ENCODE measurements at regions not wholly inside any gene's neighbourhood (a gene's known extent, or its start where the extent isn't known, plus 50 kb on each side); places are given as distances from the start of the nearest gene placed in this dataset.

- H3K4me1 ChIP-seq: no peaks in the 10 kb centered on the region
- no peak for DNase-seq
- H3K9me3 ChIP-seq: no peaks in the 10 kb centered on the region
- no peak for TF ChIP-seq CTCF (IDR thresholded peaks at IDR 0.05; ENCODE audit: low read depth, low read length)
- H3K36me3 ChIP-seq: no peaks in the 10 kb centered on the region
- H3K4me3 ChIP-seq (ENCODE audit: low read depth, low read length): no peak overlapping the region
- no peaks in the 10 kb centered on the region for H3K27me3 ChIP-seq
These were observed 52.7 kb upstream of the SERBP1 start for GRCh38 chr1:67482733-67483482.

GRCh38 chr1:67484492-67484891 lies 54.3 kb upstream of the SERBP1 start:
- no peak overlapping the region for H3K4me3 ChIP-seq (ENCODE audit: low read depth, low read length)
- H3K4me1 ChIP-seq: no peaks in the 10 kb centered on the region
- H3K36me3 ChIP-seq: no peaks in the 10 kb centered on the region
- DNase-seq: no peak
- H3K9me3 ChIP-seq: no peaks in the 10 kb centered on the region
- H3K27me3 ChIP-seq: no peaks in the 10 kb centered on the region
- no peak for TF ChIP-seq CTCF (IDR thresholded peaks at IDR 0.05; ENCODE audit: low read depth, low read length)

- no peak for TF ChIP-seq CTCF (IDR thresholded peaks at IDR 0.05; ENCODE audit: low read depth, low read length)
These were observed 55.0 kb upstream of the SERBP1 start for GRCh38 chr1:67485046-67485811.

GRCh38 chr1:67489643-67490042 lies 59.4 kb upstream of the SERBP1 start:
- no peak for TF ChIP-seq CTCF (IDR thresholded peaks at IDR 0.05; ENCODE audit: low read depth, low read length)
- DNase-seq: no peak
- Histone ChIP-seq H3K4me3 (ENCODE audit: low read depth, low read length) (no peak overlapping the region), H3K9me3 (no peaks in the 10 kb centered on the region), H3K27me3 (no peaks in the 10 kb centered on the region), H3K4me1 (no peaks in the 10 kb centered on the region), H3K36me3 (no peaks in the 10 kb centered on the region)

More at GRCh38 chr1:67485046-67485811, 55.0 kb upstream of the SERBP1 start:
- no peaks in the 10 kb centered on the region for H3K9me3 ChIP-seq
- H3K27me3 ChIP-seq: no peaks in the 10 kb centered on the region
- no peaks in the 10 kb centered on the region for H3K36me3 ChIP-seq
- no peak overlapping the region for H3K4me3 ChIP-seq (ENCODE audit: low read depth, low read length)
- no peaks in the 10 kb centered on the region for H3K4me1 ChIP-seq
- DNase-seq: no peak

GRCh38 chr1:67491280-67491679 lies 61.1 kb upstream of the SERBP1 start:
- H3K36me3 ChIP-seq: no peaks in the 10 kb centered on the region
- H3K4me3 ChIP-seq (ENCODE audit: low read depth, low read length): no peak overlapping the region
- no peaks in the 10 kb centered on the region for H3K4me1 ChIP-seq
- DNase-seq: no peak
- H3K27me3 ChIP-seq: no peaks in the 10 kb centered on the region
- H3K9me3 ChIP-seq: no peaks in the 10 kb centered on the region
- TF ChIP-seq CTCF (IDR thresholded peaks at IDR 0.05; ENCODE audit: low read depth, low read length): no peak

GRCh38 chr1:67493148-67493547 lies 62.9 kb upstream of the SERBP1 start:
- TF ChIP-seq CTCF (IDR thresholded peaks at IDR 0.05; ENCODE audit: low read depth, low read length): no peak
- Histone ChIP-seq H3K36me3 (no peaks in the 10 kb centered on the region), H3K4me3 (ENCODE audit: low read depth, low read length) (no peak overlapping the region), H3K4me1 (no peaks in the 10 kb centered on the region), H3K9me3 (no peaks in the 10 kb centered on the region), H3K27me3 (no peaks in the 10 kb centered on the region)
- DNase-seq: no peak

Measured in BE2C (cell line).